ENCODE measurements at regions not wholly inside any gene's neighbourhood (a gene's known extent, or its start where the extent isn't known, plus 50 kb on each side); places are given as distances from the start of the nearest gene placed in this dataset.

GRCh38 chr3:159619341-159619885 is 369.2 kb upstream of the IL12A start:
- DNase-seq (ENCODE audit: low read depth) = no peak

DNA sequence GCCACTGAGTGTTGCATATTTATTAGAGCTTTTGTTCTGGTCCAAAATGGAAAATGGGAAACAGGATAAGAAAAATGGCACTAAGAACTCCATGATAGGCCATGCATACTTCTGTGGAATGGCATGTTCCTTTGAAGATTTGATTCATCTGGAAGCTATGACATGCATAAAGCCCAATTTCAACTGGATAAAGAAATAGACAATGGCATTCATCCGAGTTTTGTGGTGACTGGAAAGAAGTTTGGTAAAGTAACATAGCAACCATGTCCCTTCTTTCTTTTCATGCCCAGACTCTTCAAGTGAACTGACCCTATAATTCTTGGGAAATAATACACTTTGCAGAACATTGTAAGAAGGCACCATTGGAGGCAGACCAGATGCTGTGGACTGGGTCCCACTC is 368.4 kb upstream of the IL12A start:
- no peak for DNase-seq (ENCODE audit: low read depth)

DNA sequence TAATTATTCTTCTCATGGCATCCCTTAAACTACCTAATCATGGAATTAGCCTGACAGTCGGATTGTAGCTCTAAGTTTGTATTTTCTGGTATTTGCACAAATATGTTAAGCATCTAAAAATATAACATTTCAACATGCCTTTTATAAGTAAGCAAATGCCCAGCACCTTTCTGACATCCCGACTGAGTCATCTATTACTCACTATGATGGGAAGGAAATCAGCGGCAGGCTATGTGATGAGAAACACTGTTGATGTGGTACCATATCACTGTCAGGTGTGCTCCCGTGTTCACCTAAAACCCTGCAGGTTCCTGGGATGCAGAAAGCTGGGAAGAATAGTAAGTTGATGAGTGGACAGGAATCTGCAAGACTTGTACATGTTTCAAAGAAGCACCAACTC is 367.8 kb upstream of the IL12A start:
- DNase-seq (ENCODE audit: low read depth) = no peak

GRCh38 chr3:159624616-159625015 is 364.0 kb upstream of the IL12A start:
- no peak for DNase-seq (ENCODE audit: low read depth)

- no peak for DNase-seq (ENCODE audit: low read depth)
Measured at GRCh38 chr3:159625594-159625993, 363.0 kb upstream of the IL12A start.

DNA sequence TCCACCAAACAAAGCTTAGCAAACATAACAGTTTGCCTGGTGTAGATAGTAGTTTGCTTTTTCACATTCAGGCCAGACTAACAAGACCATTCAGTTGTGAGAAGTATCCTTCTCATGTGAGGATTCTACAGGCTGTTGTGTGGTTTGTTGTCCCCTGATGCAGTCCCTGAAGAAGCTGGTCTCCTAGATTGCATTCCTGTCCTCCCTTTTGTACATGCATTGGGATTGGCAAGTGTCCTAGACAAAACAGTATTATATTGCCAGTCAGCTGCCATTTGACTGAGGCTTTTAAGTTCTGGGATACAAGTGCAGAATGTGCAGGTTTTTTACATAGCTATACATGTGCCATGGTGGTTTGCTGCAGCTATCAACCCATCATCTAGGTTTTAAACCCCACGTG is 362.0 kb upstream of the IL12A start:
- DNase-seq (ENCODE audit: low read depth) = no peak

- DNase-seq (ENCODE audit: low read depth) = no peak
Measured at GRCh38 chr3:159627229-159627628, 361.4 kb upstream of the IL12A start.

DNA sequence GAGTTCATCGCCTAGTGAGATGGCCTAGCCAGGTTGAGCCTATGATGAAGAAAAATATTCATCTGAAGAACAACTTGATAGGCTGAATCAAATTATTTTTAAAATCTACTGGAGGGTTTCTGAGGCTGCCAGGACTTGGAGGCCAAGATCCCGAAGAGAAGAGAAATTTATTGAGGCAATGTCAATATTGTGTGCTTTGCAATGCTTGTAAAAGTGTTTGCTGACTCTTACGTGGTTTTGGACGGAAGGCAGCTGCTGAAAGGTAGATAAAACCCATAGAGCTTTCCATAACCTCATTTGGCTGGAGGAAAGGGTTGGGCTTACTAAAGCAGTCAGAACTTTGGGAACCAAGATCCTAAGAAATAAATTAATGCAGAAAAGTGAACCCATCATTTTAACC is 361.0 kb upstream of the IL12A start:
- DNase-seq (ENCODE audit: low read depth) = no peak

- DNase-seq (ENCODE audit: low read depth) = no peak
Measured at GRCh38 chr3:159629329-159630084, 359.1 kb upstream of the IL12A start.

DNA sequence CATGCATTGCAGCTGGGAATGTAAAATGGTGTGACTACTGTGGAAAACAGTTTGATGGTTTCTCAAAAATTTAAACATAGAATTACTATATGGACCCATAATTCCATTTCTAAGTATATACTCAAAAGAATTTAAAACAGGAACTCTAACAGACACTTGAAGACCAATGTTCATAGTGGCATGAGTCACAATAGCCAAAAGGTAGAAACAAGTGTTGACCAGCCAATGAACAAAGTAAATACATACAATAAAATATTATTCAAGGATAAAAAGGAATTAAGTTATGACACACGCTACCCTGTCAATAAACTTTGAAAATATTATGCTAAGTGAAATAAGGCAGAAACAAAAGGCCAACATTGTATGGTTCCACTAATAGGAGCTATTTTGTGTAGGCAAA is 357.4 kb upstream of the IL12A start:
- DNase-seq (ENCODE audit: low read depth) = no peak

DNA sequence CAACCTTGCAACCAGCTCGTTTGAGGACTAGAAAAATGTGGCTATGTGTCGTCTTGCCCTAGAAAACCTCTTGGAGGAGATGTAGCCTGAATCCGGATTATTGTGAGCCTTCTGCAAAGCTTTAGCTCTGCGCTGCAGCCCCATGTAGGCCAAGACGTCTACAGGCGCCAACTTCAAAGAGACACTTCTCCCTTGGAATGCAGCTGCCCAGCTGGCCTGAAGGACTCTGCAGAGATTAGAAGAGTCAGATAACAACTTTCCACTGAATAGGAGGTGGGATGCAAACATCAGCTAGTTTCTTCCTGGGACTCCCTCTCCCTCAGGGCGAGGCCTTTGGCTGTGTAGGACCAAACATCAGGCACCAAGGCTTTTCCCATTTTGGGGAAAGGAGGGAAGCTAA is 356.5 kb upstream of the IL12A start:
- DNase-seq (ENCODE audit: low read depth) = no peak

DNA sequence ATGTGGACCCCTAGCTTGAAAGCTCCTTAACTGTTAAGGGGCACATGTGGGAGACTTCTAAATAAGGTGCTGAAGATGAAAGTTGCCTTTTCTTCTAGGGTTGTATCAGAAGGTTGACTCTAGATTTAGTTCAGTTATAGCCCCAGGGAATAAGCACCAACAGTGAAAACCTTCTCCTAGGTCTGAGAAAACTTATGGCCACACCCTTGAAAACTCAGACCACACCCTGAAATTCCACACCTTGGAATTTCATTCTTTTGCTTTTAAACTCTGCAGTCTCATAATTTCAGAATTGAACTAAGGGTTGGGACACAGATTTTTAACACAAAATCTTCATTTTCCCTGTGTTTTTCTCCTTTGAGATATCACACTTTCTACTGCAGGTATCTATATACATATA is 355.8 kb upstream of the IL12A start:
- no peak for DNase-seq (ENCODE audit: low read depth)

GRCh38 chr3:159634483-159634882 is 354.2 kb upstream of the IL12A start:
- DNase-seq (ENCODE audit: low read depth) = no peak

DNA sequence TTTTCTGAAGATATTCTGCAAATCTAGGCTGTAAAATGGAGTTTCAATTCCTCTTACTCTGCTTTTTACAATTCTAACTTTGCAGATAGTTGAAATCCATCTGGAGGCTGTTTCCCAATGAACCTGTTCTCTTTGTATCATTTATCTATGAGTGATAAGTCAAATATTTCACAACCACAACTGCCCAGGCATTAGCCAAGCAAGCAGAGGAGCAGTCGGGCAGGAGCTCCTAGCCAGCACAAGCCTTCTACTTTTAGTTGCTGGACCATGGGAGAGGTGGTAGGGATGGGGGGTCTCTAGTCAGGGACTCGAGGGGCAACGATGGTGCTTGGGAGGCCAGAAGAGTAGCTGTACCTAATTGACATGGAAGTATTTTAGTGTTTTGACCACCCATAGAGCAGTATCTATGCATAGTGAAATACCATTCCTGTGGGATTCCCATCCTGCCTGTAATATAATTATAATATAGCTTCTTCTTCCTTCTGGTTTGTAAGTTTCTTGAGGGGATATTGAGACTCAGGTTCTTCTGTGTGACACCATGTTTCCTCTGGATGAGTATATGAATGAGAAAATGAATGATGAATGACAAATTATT is 353.5 kb upstream of the IL12A start:
- DNase-seq (ENCODE audit: low read depth) = no peak

DNA sequence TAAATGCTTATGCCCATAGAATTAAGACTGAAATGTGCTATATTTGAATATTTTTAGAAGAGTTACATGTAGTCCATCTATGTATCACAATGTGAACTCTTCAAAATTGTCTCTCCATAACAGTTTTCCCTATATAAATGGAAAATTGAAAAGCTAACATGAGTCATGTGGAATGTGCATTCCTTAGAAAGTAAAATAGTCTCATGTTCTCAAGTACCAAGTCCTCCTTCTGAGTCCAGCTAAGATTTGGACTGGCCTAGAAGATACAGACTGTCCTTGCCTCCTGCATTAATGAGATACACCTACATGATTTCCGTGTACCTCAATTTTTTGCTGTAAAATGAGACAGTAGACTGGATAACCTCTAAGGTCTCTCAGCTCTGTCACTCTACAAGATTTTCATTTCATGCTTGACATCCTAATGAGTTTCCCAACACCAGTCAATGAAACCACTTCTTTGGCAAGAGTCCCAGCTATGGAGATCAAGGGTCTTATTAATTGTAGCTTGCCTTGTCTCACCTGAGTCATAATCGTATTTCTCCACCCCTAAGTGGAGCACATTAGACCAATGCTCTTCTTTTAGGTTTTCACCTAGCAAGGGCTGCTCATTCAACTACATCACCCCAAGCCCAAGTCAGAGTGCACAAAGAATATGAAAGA is 350.6 kb upstream of the IL12A start:
- no peak for DNase-seq (ENCODE audit: low read depth)

DNA sequence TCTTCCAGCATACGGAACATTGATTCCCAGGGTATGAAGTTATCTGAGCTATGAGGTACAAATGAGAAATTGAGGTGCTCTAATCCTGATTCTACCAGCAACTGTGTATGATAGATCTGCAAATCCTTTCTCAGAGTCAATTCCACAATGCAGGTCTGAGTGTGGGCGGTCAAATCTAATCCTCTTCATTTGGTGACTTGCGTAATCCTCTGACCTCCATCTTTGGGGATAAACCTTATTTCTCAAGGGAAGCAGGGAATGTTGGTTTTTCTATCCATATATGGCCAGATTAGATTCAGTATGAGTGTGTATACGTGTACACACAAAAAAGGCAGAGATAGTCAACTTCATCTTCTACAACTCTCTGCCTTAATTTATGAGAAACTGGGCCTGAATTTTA is 348.4 kb upstream of the IL12A start:
- no peak for DNase-seq (ENCODE audit: low read depth)

DNA sequence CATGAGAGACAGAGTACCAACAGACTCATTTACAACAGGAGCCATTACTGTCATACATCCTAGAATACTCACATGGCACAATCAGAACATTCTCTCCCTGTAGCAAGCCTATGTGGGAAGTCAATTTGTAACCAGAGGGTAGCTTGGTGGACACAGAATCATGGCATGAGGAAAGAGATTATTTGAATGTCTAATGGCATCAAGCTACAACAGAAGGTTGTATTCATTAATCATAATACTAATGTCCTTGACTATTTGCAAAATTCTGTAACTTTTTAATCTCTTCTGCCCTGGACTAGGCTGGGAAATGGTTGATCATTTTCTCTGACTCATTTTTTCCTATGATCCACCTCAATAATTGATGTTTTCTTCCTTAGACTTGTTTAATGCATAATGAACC is 345.2 kb upstream of the IL12A start:
- no peak for DNase-seq (ENCODE audit: low read depth)

DNA sequence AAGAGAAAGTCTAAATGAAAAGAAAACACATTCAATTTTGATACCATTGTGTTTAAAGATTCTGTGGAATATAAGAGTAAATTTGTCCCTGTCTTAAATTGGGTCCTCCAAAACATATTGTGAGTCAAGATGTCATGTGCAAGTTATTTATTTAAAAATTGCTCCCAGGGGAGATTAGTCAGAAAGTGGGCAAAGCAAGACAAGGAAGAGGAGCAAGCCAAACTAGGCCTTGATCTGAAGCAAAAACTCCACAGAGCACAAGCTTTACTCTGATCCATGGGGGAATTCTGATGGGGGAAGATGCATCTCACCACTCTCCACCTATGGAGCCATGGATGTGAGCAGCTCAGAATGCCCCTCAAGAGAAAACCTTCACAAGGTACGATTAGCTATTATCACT is 342.8 kb upstream of the IL12A start:
- DNase-seq (ENCODE audit: low read depth) = no peak

- DNase-seq (ENCODE audit: low read depth) = no peak
Measured at GRCh38 chr3:159649951-159650350, 338.7 kb upstream of the IL12A start.

DNA sequence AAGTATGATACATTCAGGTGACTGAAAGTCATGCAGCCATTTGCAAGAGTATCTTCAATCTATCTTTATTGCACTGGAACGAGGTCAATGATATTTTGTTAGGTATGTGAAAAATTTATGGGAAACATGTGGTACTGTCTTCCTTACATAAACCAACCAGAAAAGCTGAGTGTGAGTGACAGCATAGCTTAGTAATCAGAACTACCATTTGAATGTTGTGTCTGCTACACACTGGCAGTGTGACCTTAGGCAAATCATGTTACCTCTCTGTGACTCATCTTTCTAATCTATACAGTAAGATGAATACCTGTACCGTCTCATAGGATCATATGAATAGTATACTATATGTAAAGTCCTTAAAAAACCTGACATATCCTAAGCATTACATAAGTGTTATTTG is 337.9 kb upstream of the IL12A start:
- DNase-seq (ENCODE audit: low read depth) = no peak

GRCh38 chr3:159652452-159652851 is 336.2 kb upstream of the IL12A start:
- DNase-seq (ENCODE audit: low read depth) = no peak

- DNase-seq (ENCODE audit: low read depth) = no peak
Measured at GRCh38 chr3:159654183-159655134, 334.2 kb upstream of the IL12A start.
